OCI-LY7 (cell line): ENCODE measurements at regions not wholly inside any gene's neighbourhood (a gene's known extent, or its start where the extent isn't known, plus 50 kb on each side); places are given as distances from the start of the nearest gene placed in this dataset.

Experiments
- BruUV-seq: library from RNA; stranded (reverse); fragments of 400-500 nt; replicated peaks from 2 replicates; lab custom pipeline; 2021; lab: Mats Ljungman, UMichigan
- CTCF ChIA-PET: fragments of 300-600 bp; sonication (Branson Sonifier 250); formaldehyde crosslinking; loops from one replicate; lab custom pipeline; 2022; ENCODE audit warnings: antibody characterized with exemption; ENCODE audit not compliant: unreplicated experiment; lab: Charles Lee
- POLR2A ChIA-PET: fragments of 300-600 bp; sonication (Branson Sonifier 250); formaldehyde crosslinking; loops from one replicate; lab custom pipeline; 2022; ENCODE audit warnings: antibody characterized with exemption; lab: Charles Lee
- DNase-seq: peaks from one replicate; pipeline ENCODE4 v3.0.0-alpha.2; 2015; ENCODE audit warnings: low spot score
- H2AFZ ChIP-seq: fragments of 200-600 bp; sonication (generic), shearing (Covaris generic); 2 replicates; pipeline ENCODE4 v1.6.1; 2014; ENCODE audit warnings: mild to moderate bottlenecking, antibody characterized with exemption, low read length, moderate library complexity
- H3K27ac ChIP-seq: fragments of 200-600 bp; sonication (generic); 2 replicates; pipeline ENCODE4 v1.5.1; 2014; ENCODE audit warnings: mixed run types, low read depth, mild to moderate bottlenecking, moderate library complexity, low read length, inconsistent platforms; ENCODE audit not compliant: poor library complexity, severe bottlenecking
- H3K36me3 ChIP-seq: fragments of 200-600 bp; sonication (generic); 2 replicates; pipeline ENCODE4 v1.6.1; 2014; ENCODE audit warnings: mild to moderate bottlenecking, antibody characterized with exemption, low read length, moderate library complexity, mixed read lengths; ENCODE audit not compliant: insufficient read depth
- H3K4me1 ChIP-seq: fragments of 200-600 bp; sonication (generic); 2 replicates; pipeline ENCODE4 v1.5.1; 2014; ENCODE audit warnings: mild to moderate bottlenecking, low read length; ENCODE audit not compliant: insufficient read depth, poor library complexity, severe bottlenecking
- H3K4me2 ChIP-seq: fragments of 200-600 bp; sonication (generic); 2 replicates; pipeline ENCODE4 v1.6.1; 2014; ENCODE audit warnings: mild to moderate bottlenecking, low read length
- H3K4me3 ChIP-seq: fragments of 200-600 bp; sonication (generic); 2 replicates; pipeline ENCODE4 v1.5.1; 2014; ENCODE audit warnings: mild to moderate bottlenecking, low read depth, low read length; ENCODE audit not compliant: poor library complexity, severe bottlenecking
- H3K79me2 ChIP-seq: fragments of 200-600 bp; sonication (generic); 2 replicates; pipeline ENCODE4 v1.6.1; 2016; ENCODE audit warnings: low read depth, mild to moderate bottlenecking, low read length, moderate library complexity, mixed read lengths; ENCODE audit not compliant: insufficient read depth
- H3K9me2 ChIP-seq: fragments of 200-600 bp; sonication (generic); 2 replicates; pipeline ENCODE4 v1.6.1; 2016; ENCODE audit warnings: mild to moderate bottlenecking, low read length, mixed read lengths; ENCODE audit not compliant: insufficient read depth
- H3K9me3 ChIP-seq: fragments of 200-600 bp; sonication (generic); 2 replicates; pipeline ENCODE4 v1.6.1; 2014; ENCODE audit warnings: mild to moderate bottlenecking, mixed run types, low read length, mixed read lengths
- H4K20me1 ChIP-seq: fragments of 200-600 bp; sonication (generic); 2 replicates; pipeline ENCODE4 v1.6.1; 2014; ENCODE audit warnings: mild to moderate bottlenecking, antibody characterized with exemption, low read length, moderate library complexity, mixed read lengths; ENCODE audit not compliant: insufficient read depth
- CTCF ChIP-seq: fragments of 200-600 bp; sonication (generic); conservative IDR thresholded peaks from 2 replicates; pipeline ENCODE4 v1.5.1; 2014; ENCODE audit warnings: mild to moderate bottlenecking, antibody characterized with exemption, low read length, moderate library complexity, mixed read lengths
- EZH2phosphoT487 ChIP-seq: fragments of 200-600 bp; sonication (generic); IDR thresholded peaks from 2 replicates; pipeline ENCODE4 v1.6.1; 2018; ENCODE audit warnings: low read depth, borderline replicate concordance, mild to moderate bottlenecking, mixed run types, antibody characterized with exemption, low read length, moderate library complexity, mixed read lengths
- intact Hi-C: fragments of 100-400 bp; cut with micrococcal nuclease; formaldehyde crosslinking; loops from one replicate; pipeline ENCODE4 v1.10.0; 2022; ENCODE audit not compliant: unreplicated experiment

GRCh38 chr2:240319221-240319854, 116.1 kb upstream of the GPC1 start:
- TF ChIP-seq EZH2phosphoT487 (no peak), CTCF (no peak)
- H4K20me1 ChIP-seq = no peaks in the 10 kb centered on the region
- H3K9me2 ChIP-seq = no peaks in the 10 kb centered on the region
- ChIA-PET POLR2A (no interaction called here), CTCF (no interaction called here)
- no peaks in the 10 kb centered on the region for H3K36me3 ChIP-seq
- H3K4me2 ChIP-seq = no peak overlapping the region
- H3K27ac ChIP-seq = no peak overlapping the region
- DNase-seq = no peak
- no TSS peak for BruUV-seq
- H3K4me3 ChIP-seq = no peak overlapping the region
- H3K4me1 ChIP-seq = no peaks in the 10 kb centered on the region
- no peaks in the 10 kb centered on the region for H3K79me2 ChIP-seq
- intact Hi-C loops = no loop called here
- H3K9me3 ChIP-seq = no peaks in the 10 kb centered on the region
- no peak overlapping the region for H2AFZ ChIP-seq

- no peak for TF ChIP-seq EZH2phosphoT487
- no peak for TF ChIP-seq CTCF
- Histone ChIP-seq H4K20me1 (no peaks in the 10 kb centered on the region), H3K79me2 (no peaks in the 10 kb centered on the region), H3K4me1 (no peaks in the 10 kb centered on the region), H3K4me3 (no peak overlapping the region), H3K27ac (no peak overlapping the region), H3K36me3 (no peaks in the 10 kb centered on the region), H3K4me2 (no peak overlapping the region), H2AFZ (no peak overlapping the region), H3K9me3 (no peaks in the 10 kb centered on the region), H3K9me2 (no peaks in the 10 kb centered on the region)
- POLR2A ChIA-PET = no interaction called here
- CTCF ChIA-PET = no interaction called here
- intact Hi-C loops = no loop called here
- no peak for DNase-seq
- BruUV-seq = no TSS peak
Observed at GRCh38 chr2:240319855-240320203, 115.6 kb upstream of the GPC1 start.

GRCh38 chr2:240320204-240320993, 115.1 kb upstream of the GPC1 start:
- H3K27ac ChIP-seq = no peak overlapping the region
- H3K36me3 ChIP-seq = no peaks in the 10 kb centered on the region
- ChIA-PET CTCF (no interaction called here), POLR2A (no interaction called here)
- H3K4me1 ChIP-seq = no peaks in the 10 kb centered on the region
- no peak overlapping the region for H3K4me3 ChIP-seq
- intact Hi-C loops = no loop called here
- no peaks in the 10 kb centered on the region for H3K9me2 ChIP-seq
- H3K9me3 ChIP-seq = no peaks in the 10 kb centered on the region
- H3K79me2 ChIP-seq = no peaks in the 10 kb centered on the region
- no peak for DNase-seq
- H2AFZ ChIP-seq = no peak overlapping the region
- no TSS peak for BruUV-seq
- no peak for TF ChIP-seq CTCF
- TF ChIP-seq EZH2phosphoT487 = no peak
- no peak overlapping the region for H3K4me2 ChIP-seq
- no peaks in the 10 kb centered on the region for H4K20me1 ChIP-seq
